ENCODE measurements at regions not wholly inside any gene's neighbourhood (a gene's known extent, or its start where the extent isn't known, plus 50 kb on each side); places are given as distances from the start of the nearest gene placed in this dataset.
"Not testable (repeated sequence)": the region's sequence is repeated elsewhere in the genome, so short reads cannot be mapped to it uniquely, and the experiment has no call there.

GRCh38 chr16:32066016-32066651 is 187.0 kb upstream of the TP53TG3D start:
- DNase-seq, result peak in 1 of 9 donors; percentile 4
- H3K36me3 ChIP-seq (ENCODE audit: control insufficient read depth in 2 of 3, insufficient read depth in 3 of 3, low read length in 3 of 3); H3K4me1 ChIP-seq (ENCODE audit: control insufficient read depth in 2 of 2, insufficient read depth in 2 of 2, low read length in 2 of 2); POLR2A ChIA-PET; intact Hi-C loops (cut with micrococcal nuclease); H3K4me3 ChIP-seq (ENCODE audit: low read length); H3K27me3 Mint-ChIP-seq; H3K4me1 Mint-ChIP-seq; H3K27ac Mint-ChIP-seq; H3K9me3 ChIP-seq (ENCODE audit: control insufficient read depth in 2 of 3, low read length in 3 of 3); H3K27me3 ChIP-seq (ENCODE audit: control insufficient read depth in 2 of 2, insufficient read depth in 2 of 2, low read length in 2 of 2); H3K27ac ChIP-seq (ENCODE audit: low read depth, low read length); ATAC-seq; H3K9me3 Mint-ChIP-seq; H3K36me3 Mint-ChIP-seq; H3K4me3 Mint-ChIP-seq; CTCF ChIA-PET: not testable (repeated sequence)

- POLR2A ChIA-PET; H3K9me3 Mint-ChIP-seq; H3K36me3 Mint-ChIP-seq; H3K9me3 ChIP-seq (ENCODE audit: control insufficient read depth in 2 of 3, low read length in 3 of 3); H3K27me3 ChIP-seq (ENCODE audit: control insufficient read depth in 2 of 2, insufficient read depth in 2 of 2, low read length in 2 of 2); H3K36me3 ChIP-seq (ENCODE audit: control insufficient read depth in 2 of 3, insufficient read depth in 3 of 3, low read length in 3 of 3); H3K27me3 Mint-ChIP-seq; H3K4me1 Mint-ChIP-seq; H3K4me1 ChIP-seq (ENCODE audit: control insufficient read depth in 2 of 2, insufficient read depth in 2 of 2, low read length in 2 of 2); H3K4me3 ChIP-seq (ENCODE audit: low read length); H3K4me3 Mint-ChIP-seq; H3K27ac Mint-ChIP-seq; CTCF ChIA-PET; DNase-seq; H3K27ac ChIP-seq (ENCODE audit: low read depth, low read length); intact Hi-C loops (cut with micrococcal nuclease): not testable (repeated sequence)
- ATAC-seq, result peak; percentile 12
Observed at GRCh38 chr16:32071586-32071985, 181.5 kb upstream of the TP53TG3D start.

- ATAC-seq; H3K36me3 Mint-ChIP-seq; H3K27me3 ChIP-seq (ENCODE audit: control insufficient read depth in 2 of 2, insufficient read depth in 2 of 2, low read length in 2 of 2); H3K27ac Mint-ChIP-seq; H3K36me3 ChIP-seq (ENCODE audit: control insufficient read depth in 2 of 3, insufficient read depth in 3 of 3, low read length in 3 of 3); POLR2A ChIA-PET; H3K27me3 Mint-ChIP-seq; H3K9me3 Mint-ChIP-seq; H3K9me3 ChIP-seq (ENCODE audit: control insufficient read depth in 2 of 3, low read length in 3 of 3); H3K4me3 ChIP-seq (ENCODE audit: low read length); H3K27ac ChIP-seq (ENCODE audit: low read depth, low read length); CTCF ChIA-PET; H3K4me1 Mint-ChIP-seq; intact Hi-C loops (cut with micrococcal nuclease); H3K4me1 ChIP-seq (ENCODE audit: control insufficient read depth in 2 of 2, insufficient read depth in 2 of 2, low read length in 2 of 2): not testable (repeated sequence)
- DNase-seq, result peak in 1 of 9 donors; percentile 3
- peak overlapping the region in 1 of 10 donors; percentile 32 for H3K4me3 Mint-ChIP-seq
Observed at GRCh38 chr16:32083891-32084290, 169.2 kb upstream of the TP53TG3D start.

GRCh38 chr16:32084656-32085401 is 168.3 kb upstream of the TP53TG3D start:
- H3K36me3 ChIP-seq (ENCODE audit: control insufficient read depth in 2 of 3, insufficient read depth in 3 of 3, low read length in 3 of 3); H3K9me3 ChIP-seq (ENCODE audit: control insufficient read depth in 2 of 3, low read length in 3 of 3); H3K27ac ChIP-seq (ENCODE audit: low read depth, low read length); H3K4me1 Mint-ChIP-seq; CTCF ChIA-PET; H3K27ac Mint-ChIP-seq; H3K9me3 Mint-ChIP-seq; H3K27me3 Mint-ChIP-seq; POLR2A ChIA-PET; H3K4me3 ChIP-seq (ENCODE audit: low read length); H3K4me1 ChIP-seq (ENCODE audit: control insufficient read depth in 2 of 2, insufficient read depth in 2 of 2, low read length in 2 of 2); intact Hi-C loops (cut with micrococcal nuclease); H3K36me3 Mint-ChIP-seq; ATAC-seq; H3K27me3 ChIP-seq (ENCODE audit: control insufficient read depth in 2 of 2, insufficient read depth in 2 of 2, low read length in 2 of 2): not testable (repeated sequence)
- DNase-seq, result peak in 3 of 9 donors; percentile 7 to 25 (median 15)
- H3K4me3 Mint-ChIP-seq, result peak overlapping the region in 6 of 10 donors; percentile 42 to 82 (median 66)

- H3K27ac ChIP-seq (ENCODE audit: low read depth, low read length); H3K27me3 Mint-ChIP-seq; CTCF ChIA-PET; H3K4me3 ChIP-seq (ENCODE audit: low read length); H3K36me3 Mint-ChIP-seq; H3K4me1 ChIP-seq (ENCODE audit: control insufficient read depth in 2 of 2, insufficient read depth in 2 of 2, low read length in 2 of 2); H3K27ac Mint-ChIP-seq; H3K27me3 ChIP-seq (ENCODE audit: control insufficient read depth in 2 of 2, insufficient read depth in 2 of 2, low read length in 2 of 2); H3K9me3 Mint-ChIP-seq; H3K4me1 Mint-ChIP-seq; intact Hi-C loops (cut with micrococcal nuclease); H3K36me3 ChIP-seq (ENCODE audit: control insufficient read depth in 2 of 3, insufficient read depth in 3 of 3, low read length in 3 of 3); POLR2A ChIA-PET; ATAC-seq; H3K9me3 ChIP-seq (ENCODE audit: control insufficient read depth in 2 of 3, low read length in 3 of 3): not testable (repeated sequence)
- peak overlapping the region in 7 of 10 donors; percentile 45 to 82 (median 66) for H3K4me3 Mint-ChIP-seq
- DNase-seq, result peak in 6 of 9 donors; percentile 5 to 43 (median 8)
Observed at GRCh38 chr16:32085438-32086141, 167.5 kb upstream of the TP53TG3D start.

GRCh38 chr16:32115562-32115961 is 137.5 kb upstream of the TP53TG3D start:
- H3K36me3 Mint-ChIP-seq; H3K4me1 Mint-ChIP-seq; DNase-seq; H3K4me3 ChIP-seq (ENCODE audit: low read length); POLR2A ChIA-PET; H3K4me1 ChIP-seq (ENCODE audit: control insufficient read depth in 2 of 2, insufficient read depth in 2 of 2, low read length in 2 of 2); H3K9me3 ChIP-seq (ENCODE audit: control insufficient read depth in 2 of 3, low read length in 3 of 3); H3K27ac ChIP-seq (ENCODE audit: low read depth, low read length); intact Hi-C loops (cut with micrococcal nuclease); ATAC-seq; H3K27me3 ChIP-seq (ENCODE audit: control insufficient read depth in 2 of 2, insufficient read depth in 2 of 2, low read length in 2 of 2); H3K9me3 Mint-ChIP-seq; CTCF ChIA-PET; H3K27ac Mint-ChIP-seq; H3K36me3 ChIP-seq (ENCODE audit: control insufficient read depth in 2 of 3, insufficient read depth in 3 of 3, low read length in 3 of 3): not testable (repeated sequence)
- Mint-ChIP-seq H3K4me3 (peak overlapping the region in 5 of 10 donors; percentile 41 to 62 (median 55)), H3K27me3 (peaks cover 4 to 13% (median 4%) of the 10 kb centered on the region in 5 donors)
